SH-SY5Y (cell line): ENCODE measurements at regions not wholly inside any gene's neighbourhood (a gene's known extent, or its start where the extent isn't known, plus 50 kb on each side); places are given as distances from the start of the nearest gene placed in this dataset.

Experiments
- GATA2 ChIP-seq: IDR thresholded peaks from 2 replicates; pipeline ENCODE4 v1.6.1; 2011; ENCODE audit warnings: mild to moderate bottlenecking, low read depth, low read length
- GATA3 ChIP-seq: IDR thresholded peaks from 2 replicates; pipeline ENCODE4 v1.6.1; 2011; ENCODE audit warnings: low read depth, mild to moderate bottlenecking, low read length, moderate library complexity

GRCh38 chr5:74166064-74166463 is 474.5 kb downstream of the ENC1 start:
- TF ChIP-seq GATA2 (no peak), GATA3 (no peak)

- 0 out of 2 replicates have a peak, but pooled peaks have one; percentile 27 for TF ChIP-seq GATA3
- TF ChIP-seq GATA2 = no peak
Observed at GRCh38 chr5:74164725-74165235, 475.7 kb downstream of the ENC1 start.

- TF ChIP-seq GATA3 (no peak), GATA2 (no peak)
Observed at GRCh38 chr5:74162524-74162923, 478.0 kb downstream of the ENC1 start.

- TF ChIP-seq GATA3 (no peak), GATA2 (no peak)
Observed at GRCh38 chr5:74161170-74161569, 479.4 kb downstream of the ENC1 start.

GRCh38 chr5:74156728-74157383 is 483.7 kb downstream of the ENC1 start:
- TF ChIP-seq GATA3 = no peak
- no peak for TF ChIP-seq GATA2

- TF ChIP-seq GATA2 (no peak), GATA3 (no peak)
Observed at GRCh38 chr5:74155501-74155900, 485.0 kb downstream of the ENC1 start.

- no peak for TF ChIP-seq GATA3
- TF ChIP-seq GATA2 = no peak
Observed at GRCh38 chr5:74154526-74154925, 486.0 kb downstream of the ENC1 start.

- TF ChIP-seq GATA2 = no peak
- no peak for TF ChIP-seq GATA3
Observed at GRCh38 chr5:74153255-74153790, 487.2 kb downstream of the ENC1 start.

GRCh38 chr5:74152625-74153254 is 487.8 kb downstream of the ENC1 start:
- TF ChIP-seq GATA2 (no peak), GATA3 (no peak)

GRCh38 chr5:74152136-74152535 is 488.4 kb downstream of the ENC1 start:
- TF ChIP-seq GATA3 (no peak), GATA2 (no peak)

GRCh38 chr5:74149395-74149794 is 491.1 kb downstream of the ENC1 start:
- TF ChIP-seq GATA3 (no peak), GATA2 (no peak)

GRCh38 chr5:74148321-74148720 is 492.2 kb downstream of the ENC1 start:
- TF ChIP-seq GATA3 (no peak), GATA2 (no peak)

GRCh38 chr5:74146796-74147195 is 493.7 kb downstream of the ENC1 start:
- no peak for TF ChIP-seq GATA2
- no peak for TF ChIP-seq GATA3

GRCh38 chr5:74145951-74146350 is 494.6 kb downstream of the ENC1 start:
- no peak for TF ChIP-seq GATA3
- no peak for TF ChIP-seq GATA2

GRCh38 chr5:74143721-74144330 is 496.7 kb downstream of the ENC1 start:
- TF ChIP-seq GATA3 = no peak
- TF ChIP-seq GATA2 = no peak

GRCh38 chr5:74143151-74143550 is 497.4 kb downstream of the ENC1 start:
- TF ChIP-seq GATA2 = no peak
